ENCODE measurements at regions not wholly inside any gene's neighbourhood (a gene's known extent, or its start where the extent isn't known, plus 50 kb on each side); places are given as distances from the start of the nearest gene placed in this dataset.

DNA sequence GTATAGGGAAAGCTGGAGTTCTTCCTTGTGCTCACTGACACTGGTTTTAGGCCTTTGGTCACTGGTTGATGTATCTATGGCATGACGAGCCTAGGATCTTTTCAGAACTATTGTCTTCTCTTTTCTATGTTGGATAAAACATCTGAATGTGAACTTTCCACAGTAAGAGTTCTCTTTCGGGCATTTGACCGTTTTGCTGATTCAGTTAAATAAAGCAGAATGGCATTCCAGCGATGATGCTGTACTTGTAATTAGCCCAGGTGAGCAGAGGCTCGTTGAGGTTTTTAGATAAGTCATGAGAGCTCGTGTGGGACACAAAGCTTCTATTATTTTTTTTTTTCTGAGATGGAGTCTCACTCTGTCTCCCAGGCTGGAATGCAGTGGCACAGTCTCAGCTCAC lies 160.2 kb upstream of the DPP6 start:
- TF ChIP-seq POLR2A (IDR thresholded peaks at IDR 0.05), result no peak
- TF ChIP-seq, protein P1, sequence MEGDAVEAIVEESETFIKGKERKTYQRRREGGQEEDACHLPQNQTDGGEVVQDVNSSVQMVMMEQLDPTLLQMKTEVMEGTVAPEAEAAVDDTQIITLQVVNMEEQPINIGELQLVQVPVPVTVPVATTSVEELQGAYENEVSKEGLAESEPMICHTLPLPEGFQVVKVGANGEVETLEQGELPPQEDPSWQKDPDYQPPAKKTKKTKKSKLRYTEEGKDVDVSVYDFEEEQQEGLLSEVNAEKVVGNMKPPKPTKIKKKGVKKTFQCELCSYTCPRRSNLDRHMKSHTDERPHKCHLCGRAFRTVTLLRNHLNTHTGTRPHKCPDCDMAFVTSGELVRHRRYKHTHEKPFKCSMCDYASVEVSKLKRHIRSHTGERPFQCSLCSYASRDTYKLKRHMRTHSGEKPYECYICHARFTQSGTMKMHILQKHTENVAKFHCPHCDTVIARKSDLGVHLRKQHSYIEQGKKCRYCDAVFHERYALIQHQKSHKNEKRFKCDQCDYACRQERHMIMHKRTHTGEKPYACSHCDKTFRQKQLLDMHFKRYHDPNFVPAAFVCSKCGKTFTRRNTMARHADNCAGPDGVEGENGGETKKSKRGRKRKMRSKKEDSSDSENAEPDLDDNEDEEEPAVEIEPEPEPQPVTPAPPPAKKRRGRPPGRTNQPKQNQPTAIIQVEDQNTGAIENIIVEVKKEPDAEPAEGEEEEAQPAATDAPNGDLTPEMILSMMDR (IDR thresholded peaks at IDR 0.05), result no peak

All from Peyer's patch (tissue), 4 donors.